HG03521 (cell line): ENCODE measurements at regions not wholly inside any gene's neighbourhood (a gene's known extent, or its start where the extent isn't known, plus 50 kb on each side); places are given as distances from the start of the nearest gene placed in this dataset.
"Not testable (repeated sequence)": the region's sequence is repeated elsewhere in the genome, so short reads cannot be mapped to it uniquely, and the experiment has no call there.

ENCODE experiments used
- ATAC-seq: cut with Tn5 transposase; IDR thresholded peaks from one replicate; pipeline ENCODE4 v1.9.1; 2021; ENCODE audit warnings: mild to moderate bottlenecking, moderate library complexity; ENCODE audit not compliant: unreplicated experiment

GRCh38 chr17:20935740-20936139 is 107.1 kb downstream of the USP22 start:
- no peak for ATAC-seq

GRCh38 chr17:20938244-20938643 is 104.6 kb downstream of the USP22 start:
- no peak for ATAC-seq

- no peak for ATAC-seq
These were observed 103.7 kb downstream of the USP22 start for GRCh38 chr17:20938988-20939615.

- no peak for ATAC-seq
These were observed 100.9 kb downstream of the USP22 start for GRCh38 chr17:20941872-20942271.

- no peak for ATAC-seq
These were observed 98.6 kb downstream of the USP22 start for GRCh38 chr17:20944014-20944865.

- ATAC-seq: not testable (repeated sequence)
These were observed 95.1 kb downstream of the USP22 start for GRCh38 chr17:20947708-20948107.

- ATAC-seq: no peak
These were observed 93.6 kb downstream of the USP22 start for GRCh38 chr17:20948984-20949777.
